ENCODE measurements at regions not wholly inside any gene's neighbourhood (a gene's known extent, or its start where the extent isn't known, plus 50 kb on each side); places are given as distances from the start of the nearest gene placed in this dataset.
A peak's percentile ranks its signal among the peaks of the same experiment; 100 is the strongest.

- Histone ChIP-seq H3K36me3 (ENCODE audit: insufficient read depth, low read length) (no peaks in the 10 kb centered on the region), H3K4me1 (ENCODE audit: insufficient read depth, low read length) (peaks cover 5% of the 10 kb centered on the region), H2AFZ (ENCODE audit: low read depth, low read length) (no peak overlapping the region), H3K79me2 (ENCODE audit: insufficient read depth, low read length) (no peaks in the 10 kb centered on the region), H3K27me3 (ENCODE audit: insufficient read depth, low read length) (no peaks in the 10 kb centered on the region), H3K9ac (ENCODE audit: low read length) (no peak overlapping the region), H3K4me3 (ENCODE audit: insufficient read depth, low read depth, low read length) (no peak overlapping the region), H4K20me1 (ENCODE audit: insufficient read depth, low read length) (no peaks in the 10 kb centered on the region), H3K4me2 (ENCODE audit: low read length) (no peak overlapping the region), H3K27ac (ENCODE audit: low read depth, low read length) (no peak overlapping the region), H3K9me3 (ENCODE audit: insufficient read depth, low read depth, low read length) (peaks cover 3% of the 10 kb centered on the region)
- no peak for TF ChIP-seq CTCF (IDR thresholded peaks at IDR 0.05; ENCODE audit: insufficient read depth, low read depth, low read length)
- no peak for TF ChIP-seq EZH2 (IDR thresholded peaks at IDR 0.05; ENCODE audit: insufficient read depth, low read length)
- no peak for DNase-seq (ENCODE audit: low read depth)
- Mint-ChIP-seq H3K27ac (ENCODE audit: unreplicated experiment) (no peak overlapping the region), H3K36me3 (ENCODE audit: low read depth, unreplicated experiment) (peaks cover 5% of the 10 kb centered on the region), H3K4me3 (ENCODE audit: unreplicated experiment) (no peak overlapping the region), H3K9me3 (ENCODE audit: unreplicated experiment) (peaks cover 15% of the 10 kb centered on the region), H3K4me1 (ENCODE audit: low read depth, unreplicated experiment) (peaks cover 40% of the 10 kb centered on the region), H3K27me3 (ENCODE audit: low read depth, unreplicated experiment) (no peaks in the 10 kb centered on the region)
- no peak for FAIRE-seq
Observed at GRCh38 chr2:200041639-200042038, 86.3 kb downstream of the MAIP1 start.

GRCh38 chr2:200042102-200042735 lies 86.8 kb downstream of the MAIP1 start:
- Histone ChIP-seq H3K9ac (ENCODE audit: low read length) (no peak overlapping the region), H3K79me2 (ENCODE audit: insufficient read depth, low read length) (no peaks in the 10 kb centered on the region), H3K9me3 (ENCODE audit: insufficient read depth, low read depth, low read length) (peaks cover 3% of the 10 kb centered on the region), H3K27me3 (ENCODE audit: insufficient read depth, low read length) (no peaks in the 10 kb centered on the region), H3K27ac (ENCODE audit: low read depth, low read length) (no peak overlapping the region), H2AFZ (ENCODE audit: low read depth, low read length) (no peak overlapping the region), H4K20me1 (ENCODE audit: insufficient read depth, low read length) (no peaks in the 10 kb centered on the region), H3K4me3 (ENCODE audit: insufficient read depth, low read depth, low read length) (no peak overlapping the region), H3K36me3 (ENCODE audit: insufficient read depth, low read length) (no peaks in the 10 kb centered on the region), H3K4me1 (ENCODE audit: insufficient read depth, low read length) (peaks cover 5% of the 10 kb centered on the region), H3K4me2 (ENCODE audit: low read length) (peak overlapping the region; percentile 27)
- TF ChIP-seq CTCF (IDR thresholded peaks at IDR 0.05; ENCODE audit: insufficient read depth, low read depth, low read length) (no peak), EZH2 (IDR thresholded peaks at IDR 0.05; ENCODE audit: insufficient read depth, low read length) (no peak)
- H3K27me3 Mint-ChIP-seq (ENCODE audit: low read depth, unreplicated experiment), result no peaks in the 10 kb centered on the region
- no peak overlapping the region for H3K4me3 Mint-ChIP-seq (ENCODE audit: unreplicated experiment)
- peaks cover 17% of the 10 kb centered on the region for H3K9me3 Mint-ChIP-seq (ENCODE audit: unreplicated experiment)
- peaks cover 5% of the 10 kb centered on the region for H3K36me3 Mint-ChIP-seq (ENCODE audit: low read depth, unreplicated experiment)
- H3K27ac Mint-ChIP-seq (ENCODE audit: unreplicated experiment), result peak overlapping the region; percentile 73
- DNase-seq (ENCODE audit: low read depth), result peak; percentile 90
- no peak for FAIRE-seq
- H3K4me1 Mint-ChIP-seq (ENCODE audit: low read depth, unreplicated experiment), result peaks cover 40% of the 10 kb centered on the region

GRCh38 chr2:200042944-200043343 lies 87.6 kb downstream of the MAIP1 start:
- Mint-ChIP-seq H3K36me3 (ENCODE audit: low read depth, unreplicated experiment) (peaks cover 5% of the 10 kb centered on the region), H3K4me1 (ENCODE audit: low read depth, unreplicated experiment) (peaks cover 40% of the 10 kb centered on the region), H3K27me3 (ENCODE audit: low read depth, unreplicated experiment) (no peaks in the 10 kb centered on the region), H3K4me3 (ENCODE audit: unreplicated experiment) (peak overlapping the region; percentile 50), H3K9me3 (ENCODE audit: unreplicated experiment) (peaks cover 17% of the 10 kb centered on the region), H3K27ac (ENCODE audit: unreplicated experiment) (peak overlapping the region; percentile 64)
- TF ChIP-seq EZH2 (IDR thresholded peaks at IDR 0.05; ENCODE audit: insufficient read depth, low read length) (no peak), CTCF (IDR thresholded peaks at IDR 0.05; ENCODE audit: insufficient read depth, low read depth, low read length) (no peak)
- Histone ChIP-seq H3K4me3 (ENCODE audit: insufficient read depth, low read depth, low read length) (no peak overlapping the region), H3K79me2 (ENCODE audit: insufficient read depth, low read length) (no peaks in the 10 kb centered on the region), H3K9me3 (ENCODE audit: insufficient read depth, low read depth, low read length) (peaks cover 3% of the 10 kb centered on the region), H3K9ac (ENCODE audit: low read length) (no peak overlapping the region), H2AFZ (ENCODE audit: low read depth, low read length) (no peak overlapping the region), H3K27ac (ENCODE audit: low read depth, low read length) (no peak overlapping the region), H3K4me1 (ENCODE audit: insufficient read depth, low read length) (peaks cover 5% of the 10 kb centered on the region), H3K27me3 (ENCODE audit: insufficient read depth, low read length) (no peaks in the 10 kb centered on the region), H3K4me2 (ENCODE audit: low read length) (no peak overlapping the region), H4K20me1 (ENCODE audit: insufficient read depth, low read length) (no peaks in the 10 kb centered on the region), H3K36me3 (ENCODE audit: insufficient read depth, low read length) (no peaks in the 10 kb centered on the region)
- DNase-seq (ENCODE audit: low read depth) (peak; percentile 77), FAIRE-seq (no peak)

Data from astrocyte (in vitro differentiated cells and primary cell).